Esophagus muscularis mucosa (tissue), 4 donors: ENCODE measurements at regions not wholly inside any gene's neighbourhood (a gene's known extent, or its start where the extent isn't known, plus 50 kb on each side); places are given as distances from the start of the nearest gene placed in this dataset.

Experiments
- DNase-seq: peaks from one replicate; pipeline ENCODE4 v3.0.0-alpha.2; 2017; ENCODE audit errors: extremely low spot score
- H3K27ac ChIP-seq, 4 donors: fragments of 200-600 bp; sonication (generic); replicated peaks in 1 of 4; 1 replicate in 3 of 4; 2 replicates in 1 of 4; pipeline ENCODE4 v1.5.1; 2016 to 2019; ENCODE audit warnings: mild to moderate bottlenecking in 1 of 4
- H3K27me3 ChIP-seq, 4 donors: fragments of 200-600 bp; sonication (generic); one replicate each; pipeline versions ENCODE4 v1.5.1 to v1.6.0; 2016 to 2019
- H3K36me3 ChIP-seq, 4 donors: fragments of 200-600 bp; sonication (generic); one replicate each; pipeline ENCODE4 v1.5.1; 2016 to 2019
- H3K4me1 ChIP-seq, 4 donors: fragments of 200-600 bp; sonication (generic); one replicate each; pipeline ENCODE4 v1.5.1; 2016 to 2019
- H3K4me3 ChIP-seq, 4 donors: fragments of 200-600 bp; sonication (generic); 1 replicate in 2 of 4; 2 replicates in 2 of 4; pipeline ENCODE4 v1.5.1; 2016 to 2019; ENCODE audit warnings: mild to moderate bottlenecking in 4 of 4, moderate library complexity in 1 of 4
- H3K9me3 ChIP-seq, 4 donors: fragments of 200-600 bp; sonication (generic); 1 replicate in 3 of 4; 2 replicates in 1 of 4; pipeline ENCODE4 v1.5.1; 2016 to 2019
- CTCF ChIP-seq, 3 experiments: fragments of 200-600 bp in 2 of 3; fragments of 450-650 bp in 1 of 3; sonication (generic) in 2 of 3; IDR thresholded peaks; one replicate each; pipeline ENCODE4 v1.5.1; 2017 to 2019; ENCODE audit warnings: antibody characterized with exemption in 3 of 3, mild to moderate bottlenecking in 2 of 3, moderate library complexity in 1 of 3
- EP300 ChIP-seq: sonication (generic); formaldehyde crosslinking; IDR thresholded peaks from one replicate; pipeline ENCODE4 v1.6.1; 2017; ENCODE audit warnings: antibody characterized with exemption
- POLR2A ChIP-seq: fragments of 450-650 bp; IDR thresholded peaks from one replicate; pipeline ENCODE4 v1.6.1; 2017; ENCODE audit warnings: antibody characterized with exemption, moderate library complexity, mild to moderate bottlenecking, low read depth
- POLR2AphosphoS5 ChIP-seq, 2 donors: sonication (generic); formaldehyde crosslinking; IDR thresholded peaks; one replicate each; pipeline ENCODE4 v1.6.1; 2017; ENCODE audit warnings: antibody characterized with exemption in 2 of 2
- WGBS: methylation state at CpG from one replicate; pipeline ENCODE4 v1.1.5; 2018; 5-methylcytosine and 5-hydroxymethylcytosine counted together
- intact Hi-C: fragments of 100-400 bp; cut with DNase I; formaldehyde crosslinking; loops from one replicate; pipeline ENCODE4 v1.15.1; 2023

GRCh38 chr17:65417406-65418221 is 143.8 kb downstream of the AXIN2 start:
- TF ChIP-seq POLR2AphosphoS5 (IDR thresholded peaks at IDR 0.05) (peak in 1 of 2 donors; percentile 16), CTCF (IDR thresholded peaks at IDR 0.05) (no peak)
- intact Hi-C loops: no loop called here
- no peaks in the 10 kb centered on the region for H3K36me3 ChIP-seq
- no peaks in the 10 kb centered on the region for H3K4me1 ChIP-seq
- no peak overlapping the region for H3K27ac ChIP-seq
- 97% methylated on average over 7 of the region's 7 CpGs for WGBS
- DNase-seq: no peak
- no peak overlapping the region for H3K4me3 ChIP-seq
- H3K9me3 ChIP-seq: no peaks in the 10 kb centered on the region
- H3K27me3 ChIP-seq: no peaks in the 10 kb centered on the region

GRCh38 chr17:65415991-65416390 is 145.5 kb downstream of the AXIN2 start:
- no peak overlapping the region for H3K4me3 ChIP-seq
- peaks cover 0 to 10% (median 4%) of the 10 kb centered on the region in 4 donors for H3K9me3 ChIP-seq
- no peak for DNase-seq
- intact Hi-C loops: no loop called here
- 86% methylated on average over 5 of the region's 5 CpGs for WGBS
- no peak for TF ChIP-seq POLR2AphosphoS5 (IDR thresholded peaks at IDR 0.05)
- H3K27me3 ChIP-seq: no peaks in the 10 kb centered on the region
- no peak overlapping the region for H3K27ac ChIP-seq
- H3K36me3 ChIP-seq: no peaks in the 10 kb centered on the region
- H3K4me1 ChIP-seq: no peaks in the 10 kb centered on the region

DNA sequence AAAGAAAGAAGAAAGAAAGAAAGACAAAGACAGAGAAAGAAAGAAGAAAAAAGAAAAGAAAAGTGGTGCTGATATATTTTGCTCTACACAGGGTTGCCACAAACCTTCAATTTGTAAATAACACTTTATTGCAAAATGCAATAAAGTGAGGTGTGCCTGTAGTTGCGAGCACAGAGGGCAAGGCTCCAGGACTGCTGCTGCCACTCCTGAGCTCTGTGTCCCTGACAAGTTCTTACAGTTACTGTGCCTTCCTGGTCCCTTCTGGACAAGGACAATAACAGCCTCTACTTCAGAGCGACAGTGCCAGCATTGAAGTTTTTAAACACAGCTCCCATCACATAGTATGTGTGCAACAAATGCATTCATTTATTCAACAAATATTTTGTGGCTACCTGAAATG is 148.1 kb downstream of the AXIN2 start:
- H3K27ac ChIP-seq: no peak overlapping the region
- intact Hi-C loops: no loop called here
- 90% methylated on average over 2 of the region's 2 CpGs for WGBS
- H3K9me3 ChIP-seq: peaks cover 0 to 10% (median 4%) of the 10 kb centered on the region in 4 donors
- no peak for TF ChIP-seq CTCF (IDR thresholded peaks at IDR 0.05)
- TF ChIP-seq POLR2A: no peak
- no peak for TF ChIP-seq EP300
- DNase-seq: no peak
- no peak overlapping the region for H3K4me3 ChIP-seq
- H3K36me3 ChIP-seq: no peaks in the 10 kb centered on the region
- no peaks in the 10 kb centered on the region for H3K4me1 ChIP-seq
- H3K27me3 ChIP-seq: no peaks in the 10 kb centered on the region

DNA sequence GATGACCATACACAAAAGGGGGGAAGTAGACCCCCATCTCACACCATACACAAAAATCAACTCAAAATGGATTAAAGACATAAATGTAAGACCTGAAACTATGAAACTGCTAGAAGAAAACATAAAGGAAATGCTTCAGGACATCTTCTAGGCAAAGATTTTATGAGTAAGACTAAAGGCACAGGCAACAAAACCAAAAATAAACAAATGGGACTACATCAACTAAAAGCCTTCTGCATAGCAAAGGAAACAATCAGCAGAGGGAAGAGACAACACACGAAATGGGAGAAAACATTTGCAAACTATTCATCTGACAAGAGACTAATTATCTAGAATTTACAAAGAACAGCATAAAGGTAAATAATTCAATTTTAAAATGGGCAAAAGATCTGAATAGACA is 152.1 kb downstream of the AXIN2 start:
- intact Hi-C loops: no loop called here
- no peak for DNase-seq
- Histone ChIP-seq H3K4me3 (no peak overlapping the region), H3K36me3 (no peaks in the 10 kb centered on the region), H3K4me1 (no peaks in the 10 kb centered on the region), H3K27me3 (no peaks in the 10 kb centered on the region), H3K27ac (no peak overlapping the region), H3K9me3 (peaks cover 0 to 10% (median 4%) of the 10 kb centered on the region in 4 donors)
- TF ChIP-seq EP300 (no peak), CTCF (IDR thresholded peaks at IDR 0.05) (no peak), POLR2AphosphoS5 (IDR thresholded peaks at IDR 0.05) (no peak), POLR2A (no peak)
- WGBS: 62% methylated on average over 1 of the region's 1 CpG

- intact Hi-C loops: no loop called here
- 99% methylated on average over 2 of the region's 2 CpGs for WGBS
- Histone ChIP-seq H3K36me3 (no peaks in the 10 kb centered on the region), H3K27me3 (peaks cover 0 to 2% (median 0%) of the 10 kb centered on the region in 4 donors), H3K4me1 (no peaks in the 10 kb centered on the region), H3K9me3 (peaks cover 0 to 10% (median 4%) of the 10 kb centered on the region in 4 donors), H3K4me3 (no peak overlapping the region), H3K27ac (no peak overlapping the region)
- TF ChIP-seq POLR2AphosphoS5 (IDR thresholded peaks at IDR 0.05) (no peak), EP300 (no peak), POLR2A (no peak), CTCF (IDR thresholded peaks at IDR 0.05) (no peak)
- DNase-seq: no peak
These were observed 153.4 kb downstream of the AXIN2 start for GRCh38 chr17:65408050-65408449.
